Thyroid gland (tissue), 4 donors: ENCODE measurements at regions not wholly inside any gene's neighbourhood (a gene's known extent, or its start where the extent isn't known, plus 50 kb on each side); places are given as distances from the start of the nearest gene placed in this dataset.
"Not testable (repeated sequence)": the region's sequence is repeated elsewhere in the genome, so short reads cannot be mapped to it uniquely, and the experiment has no call there.

ENCODE experiments used
- DNase-seq, 2 donors: peaks; one replicate each; pipeline ENCODE4 v3.0.0-alpha.2; 2019
- H3K27ac ChIP-seq, 3 donors: fragments of 200-600 bp; sonication (generic); 1 replicate in 2 of 3; 2 replicates in 1 of 3; pipeline ENCODE4 v1.5.1; 2016 to 2019; ENCODE audit warnings: mild to moderate bottlenecking in 1 of 3, moderate library complexity in 1 of 3
- H3K27me3 ChIP-seq: fragments of 200-600 bp; sonication (generic); one replicate; pipeline ENCODE4 v1.5.1; 2019
- H3K36me3 ChIP-seq, 2 donors: fragments of 200-600 bp; sonication (generic); one replicate each; pipeline ENCODE4 v1.5.1; 2016 to 2019
- H3K4me1 ChIP-seq, 2 donors: fragments of 200-600 bp; sonication (generic); one replicate each; pipeline ENCODE4 v1.5.1; 2017 to 2019
- H3K4me3 ChIP-seq, 3 donors: fragments of 200-600 bp; sonication (generic); replicated peaks in 1 of 3; 1 replicate in 2 of 3; 2 replicates in 1 of 3; pipeline ENCODE4 v1.5.1; 2016; ENCODE audit warnings: mild to moderate bottlenecking in 1 of 3
- H3K9me3 ChIP-seq: fragments of 200-600 bp; sonication (generic); one replicate; pipeline ENCODE4 v1.5.1; 2017
- POLR2A ChIP-seq, 2 donors: fragments of 450-650 bp; IDR thresholded peaks; one replicate each; pipeline ENCODE4 v1.6.1; 2017; ENCODE audit warnings: antibody characterized with exemption in 2 of 2, mild to moderate bottlenecking in 2 of 2, moderate library complexity in 1 of 2
- WGBS, 2 donors: methylation state at CpG; one replicate each; pipeline ENCODE4 v1.1.5; 2017; 5-methylcytosine and 5-hydroxymethylcytosine counted together
- intact Hi-C: fragments of 100-400 bp; cut with DNase I; formaldehyde crosslinking; loops from one replicate; pipeline ENCODE4 v1.15.1; 2023
- TF ChIP-seq, protein P1 (sequence below), 6 experiments: fragments of 200-600 bp in 3 of 6; fragments of 450-650 bp in 3 of 6; sonication (generic) in 3 of 6; IDR thresholded peaks; one replicate each; pipeline ENCODE4 v1.5.1; 2016 to 2019; ENCODE audit warnings: antibody characterized with exemption in 6 of 6, mild to moderate bottlenecking in 2 of 6, inconsistent platforms in 1 of 6, moderate library complexity in 1 of 6

DNA sequence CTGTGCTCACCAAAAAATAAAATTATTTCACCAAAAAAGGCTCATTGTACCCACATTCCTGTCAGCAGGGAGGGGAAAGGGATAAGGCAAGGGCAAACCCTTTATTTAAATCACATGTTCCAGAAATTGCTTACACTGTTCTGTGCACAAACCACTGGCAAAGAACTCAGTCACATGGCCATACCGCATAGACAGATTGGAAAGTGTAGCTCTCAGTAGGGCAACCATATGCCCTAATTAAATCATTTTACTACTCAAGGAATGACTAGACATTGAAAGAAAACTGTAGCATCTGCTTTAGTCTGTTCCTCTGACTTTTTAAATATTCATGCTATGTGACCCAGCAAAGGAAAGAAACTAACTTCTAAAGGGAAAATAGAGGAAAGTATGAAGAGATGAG lies 119.2 kb upstream of the FAM241A start:
- WGBS, 2 donors = 75 to 93% methylated on average over 1 of the region's 1 CpG
- DNase-seq = no peak
- intact Hi-C loops = no loop called here

DNA sequence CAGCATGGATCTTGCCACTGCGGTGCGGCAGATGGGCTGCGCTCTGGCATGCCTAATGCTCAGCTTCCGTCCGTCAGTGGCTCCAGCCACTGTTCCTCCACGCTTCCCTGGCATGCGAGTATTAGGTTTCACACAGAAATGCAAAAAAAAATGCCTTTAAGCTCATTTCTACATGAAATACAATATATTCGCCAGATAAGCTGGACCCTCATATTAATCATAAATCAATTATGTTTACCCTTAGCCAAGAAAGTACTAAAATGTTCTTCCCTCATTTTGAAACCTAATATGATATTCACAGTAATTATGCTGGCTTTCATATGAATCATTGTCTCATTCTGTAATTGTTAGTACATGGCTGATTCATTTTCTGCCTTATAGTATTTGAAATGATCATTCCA lies 115.5 kb upstream of the FAM241A start:
- Histone ChIP-seq H3K4me1 (no peaks in the 10 kb centered on the region), H3K4me3 (no peak overlapping the region), H3K27ac (no peak overlapping the region), H3K36me3 (no peaks in the 10 kb centered on the region), H3K9me3 (no peaks in the 10 kb centered on the region), H3K27me3 (no peaks in the 10 kb centered on the region)
- WGBS, 2 donors = 66 to 75% methylated on average over 8 of the region's 8 CpGs
- TF ChIP-seq, protein P1, sequence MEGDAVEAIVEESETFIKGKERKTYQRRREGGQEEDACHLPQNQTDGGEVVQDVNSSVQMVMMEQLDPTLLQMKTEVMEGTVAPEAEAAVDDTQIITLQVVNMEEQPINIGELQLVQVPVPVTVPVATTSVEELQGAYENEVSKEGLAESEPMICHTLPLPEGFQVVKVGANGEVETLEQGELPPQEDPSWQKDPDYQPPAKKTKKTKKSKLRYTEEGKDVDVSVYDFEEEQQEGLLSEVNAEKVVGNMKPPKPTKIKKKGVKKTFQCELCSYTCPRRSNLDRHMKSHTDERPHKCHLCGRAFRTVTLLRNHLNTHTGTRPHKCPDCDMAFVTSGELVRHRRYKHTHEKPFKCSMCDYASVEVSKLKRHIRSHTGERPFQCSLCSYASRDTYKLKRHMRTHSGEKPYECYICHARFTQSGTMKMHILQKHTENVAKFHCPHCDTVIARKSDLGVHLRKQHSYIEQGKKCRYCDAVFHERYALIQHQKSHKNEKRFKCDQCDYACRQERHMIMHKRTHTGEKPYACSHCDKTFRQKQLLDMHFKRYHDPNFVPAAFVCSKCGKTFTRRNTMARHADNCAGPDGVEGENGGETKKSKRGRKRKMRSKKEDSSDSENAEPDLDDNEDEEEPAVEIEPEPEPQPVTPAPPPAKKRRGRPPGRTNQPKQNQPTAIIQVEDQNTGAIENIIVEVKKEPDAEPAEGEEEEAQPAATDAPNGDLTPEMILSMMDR (IDR thresholded peaks at IDR 0.05) = no peak
- TF ChIP-seq POLR2A (IDR thresholded peaks at IDR 0.05) = no peak
- intact Hi-C loops = no loop called here
- DNase-seq = no peak

More for the DNA sequence above, 119.2 kb upstream of the FAM241A start:
- TF ChIP-seq, protein P1 (IDR thresholded peaks at IDR 0.05) = no peak
- no peak for TF ChIP-seq POLR2A (IDR thresholded peaks at IDR 0.05)
- Histone ChIP-seq H3K36me3 (no peaks in the 10 kb centered on the region), H3K4me1 (no peaks in the 10 kb centered on the region), H3K27me3 (no peaks in the 10 kb centered on the region), H3K9me3 (no peaks in the 10 kb centered on the region), H3K4me3 (no peak overlapping the region), H3K27ac (no peak overlapping the region)

DNA sequence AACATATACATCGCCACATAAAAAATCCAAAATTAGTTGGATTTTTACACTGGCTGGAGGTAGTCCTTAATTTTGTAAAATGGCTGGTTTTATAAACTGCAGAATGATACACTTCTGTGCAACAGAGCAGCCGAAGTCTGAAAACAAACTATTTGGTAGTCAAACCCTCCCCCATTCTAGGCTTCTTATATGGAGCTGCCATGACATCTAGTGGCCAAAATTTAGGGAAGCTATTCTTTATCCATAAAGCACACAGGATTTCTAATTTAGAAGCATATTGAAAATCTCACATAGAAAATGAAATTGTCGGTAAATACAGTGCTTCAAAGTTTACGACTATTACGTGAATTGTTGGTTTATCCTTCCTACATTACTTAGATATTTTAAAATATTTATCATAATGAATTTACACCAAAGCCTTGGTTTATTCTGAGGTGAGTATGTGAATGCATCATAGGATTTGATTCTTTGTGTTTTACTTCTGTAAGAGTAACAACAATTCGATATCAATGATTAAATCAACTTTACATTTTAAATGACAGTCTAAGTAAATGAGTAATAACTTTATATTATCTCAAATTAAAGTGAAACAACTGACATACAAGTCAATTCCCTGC lies 113.4 kb upstream of the FAM241A start:
- TF ChIP-seq POLR2A (IDR thresholded peaks at IDR 0.05) = no peak
- TF ChIP-seq, protein P1 (IDR thresholded peaks at IDR 0.05) = peak in 3 of 6 experiments; percentile 51 to 57 (median 56)
- intact Hi-C loops = no loop called here
- Histone ChIP-seq H3K27ac (no peak overlapping the region), H3K36me3 (no peaks in the 10 kb centered on the region), H3K9me3 (no peaks in the 10 kb centered on the region), H3K4me1 (no peaks in the 10 kb centered on the region), H3K27me3 (no peaks in the 10 kb centered on the region), H3K4me3 (no peak overlapping the region)
- 19 to 22% methylated on average over 6 of the region's 6 CpGs for whole genome bisulfite sequencing, 2 donors
- no peak for DNase-seq

DNA sequence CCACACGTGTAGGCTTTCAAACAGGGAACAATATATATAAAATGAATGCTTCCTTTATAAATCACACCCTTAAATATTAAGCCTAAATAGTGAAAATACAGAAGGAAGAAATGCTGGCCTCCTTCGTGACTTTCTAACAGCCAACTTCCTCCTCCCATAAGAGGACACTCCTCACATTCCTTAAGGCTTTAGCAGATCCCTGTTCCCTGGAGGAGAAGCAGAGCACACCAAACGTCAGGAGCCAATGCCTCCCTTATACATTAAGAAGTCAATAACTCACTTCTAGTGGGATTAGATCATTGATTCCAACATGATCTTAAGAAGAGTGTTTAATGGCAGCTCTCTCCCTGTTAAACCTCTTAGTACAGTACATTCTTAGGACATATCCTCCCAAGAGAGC lies 108.4 kb upstream of the FAM241A start:
- H3K36me3 ChIP-seq = no peaks in the 10 kb centered on the region
- H3K9me3 ChIP-seq = no peaks in the 10 kb centered on the region
- H3K4me3 ChIP-seq = no peak overlapping the region
- 28 to 30% methylated on average over 3 of the region's 3 CpGs for WGBS, 2 donors
- intact Hi-C loops = no loop called here
- H3K27me3 ChIP-seq = no peaks in the 10 kb centered on the region
- no peak overlapping the region for H3K27ac ChIP-seq
- no peak for DNase-seq
- H3K4me1 ChIP-seq = no peaks in the 10 kb centered on the region
- TF ChIP-seq, protein P1 (IDR thresholded peaks at IDR 0.05) = no peak
- TF ChIP-seq POLR2A (IDR thresholded peaks at IDR 0.05) = no peak

DNA sequence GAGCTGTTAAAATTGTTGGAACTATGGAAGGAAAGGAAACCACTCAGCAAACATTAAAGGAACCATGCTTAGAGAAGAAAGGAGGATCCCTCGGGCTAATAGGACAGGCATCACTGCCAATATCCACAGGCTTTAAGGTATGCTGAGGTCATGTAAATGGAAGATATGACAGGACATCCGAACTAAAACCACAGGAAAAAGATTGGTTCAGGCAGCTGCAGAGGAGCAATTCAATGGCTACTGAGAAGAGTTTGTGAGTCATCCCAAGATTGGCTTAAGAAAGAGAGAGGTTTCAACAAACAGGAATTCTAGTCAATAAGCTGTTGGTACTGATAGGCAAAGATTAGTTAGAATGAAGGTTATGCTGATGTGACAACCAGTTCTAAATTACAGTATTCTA lies 106.4 kb upstream of the FAM241A start:
- 84 to 86% methylated on average over 2 of the region's 2 CpGs for WGBS, 2 donors
- H3K4me1 ChIP-seq = no peaks in the 10 kb centered on the region
- no peak for TF ChIP-seq POLR2A (IDR thresholded peaks at IDR 0.05)
- TF ChIP-seq, protein P1 (IDR thresholded peaks at IDR 0.05) = no peak
- intact Hi-C loops = no loop called here
- no peaks in the 10 kb centered on the region for H3K36me3 ChIP-seq
- H3K27ac ChIP-seq = no peak overlapping the region
- H3K9me3 ChIP-seq = no peaks in the 10 kb centered on the region
- no peak overlapping the region for H3K4me3 ChIP-seq
- DNase-seq = no peak
- H3K27me3 ChIP-seq = no peaks in the 10 kb centered on the region

DNA sequence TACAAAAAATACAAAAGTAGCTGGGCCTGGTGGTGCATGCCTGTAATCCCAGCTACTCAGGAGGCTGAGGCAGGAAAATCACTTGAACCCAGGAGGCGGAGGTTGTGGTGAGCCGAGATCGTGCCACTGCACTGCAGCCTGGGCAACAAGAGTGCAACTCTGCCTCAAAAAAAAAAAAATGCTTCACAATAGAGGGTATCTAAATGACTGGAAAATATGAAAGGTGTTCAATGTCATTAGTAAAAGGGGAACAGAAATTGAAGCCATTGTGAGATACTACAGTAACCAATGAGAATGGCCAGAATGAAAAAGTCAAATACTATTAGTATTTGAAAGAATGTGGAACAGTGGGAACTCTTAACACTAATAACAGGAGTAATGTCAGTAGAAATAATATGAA lies 96.1 kb upstream of the FAM241A start:
- WGBS, 2 donors = 94 to 98% methylated on average over 3 of the region's 3 CpGs
- DNase-seq, H3K9me3 ChIP-seq, H3K36me3 ChIP-seq, H3K4me1 ChIP-seq, H3K27me3 ChIP-seq, intact Hi-C loops, H3K27ac ChIP-seq, H3K4me3 ChIP-seq: not testable (repeated sequence)
